CD4-positive, alpha-beta T cell treated with Interleukin-4 for 4 hours (primary cell): ENCODE measurements at regions not wholly inside any gene's neighbourhood (a gene's known extent, or its start where the extent isn't known, plus 50 kb on each side); places are given as distances from the start of the nearest gene placed in this dataset.
"Not testable (repeated sequence)": the region's sequence is repeated elsewhere in the genome, so short reads cannot be mapped to it uniquely, and the experiment has no call there.

Experiments used
- DNase-seq: peaks from one replicate; pipeline ENCODE4 v3.0.0-alpha.2; 2020

GRCh38 chr12:18008642-18009041, 81.4 kb downstream of the RERGL start:
- no peak for DNase-seq

- DNase-seq: no peak
Measured at GRCh38 chr12:17999174-17999801, 90.7 kb downstream of the RERGL start.

DNA sequence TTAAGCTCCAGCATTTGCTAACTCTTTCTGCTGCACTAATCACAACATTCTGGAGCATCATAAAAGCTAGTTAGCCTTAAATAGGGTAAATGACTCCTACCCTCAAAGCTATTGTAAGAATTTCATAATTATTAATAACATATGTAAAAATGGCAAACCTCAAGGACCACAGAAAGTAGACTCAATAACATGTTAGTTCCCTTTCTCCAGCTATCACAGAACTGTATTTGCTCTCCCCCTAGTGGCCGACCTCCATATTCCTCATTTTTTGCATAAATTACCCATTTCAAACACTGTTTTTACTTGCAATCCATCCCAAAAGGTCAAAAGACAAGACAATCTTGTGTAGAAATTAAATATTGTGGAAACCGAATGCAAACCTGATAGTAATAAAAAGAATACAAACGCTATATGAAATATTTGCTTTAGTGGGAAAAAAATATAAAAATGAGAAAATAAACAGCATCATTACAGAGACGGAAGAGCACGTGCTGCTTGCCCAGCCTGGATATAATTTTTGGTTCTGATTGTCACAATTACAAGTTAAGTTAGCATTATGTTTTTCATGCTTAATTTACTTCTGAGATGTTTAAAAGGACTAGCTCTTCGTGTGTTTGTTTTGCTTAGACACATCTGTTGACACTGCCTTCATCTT, 97.9 kb downstream of the RERGL start:
- DNase-seq: peak; percentile 1

DNA sequence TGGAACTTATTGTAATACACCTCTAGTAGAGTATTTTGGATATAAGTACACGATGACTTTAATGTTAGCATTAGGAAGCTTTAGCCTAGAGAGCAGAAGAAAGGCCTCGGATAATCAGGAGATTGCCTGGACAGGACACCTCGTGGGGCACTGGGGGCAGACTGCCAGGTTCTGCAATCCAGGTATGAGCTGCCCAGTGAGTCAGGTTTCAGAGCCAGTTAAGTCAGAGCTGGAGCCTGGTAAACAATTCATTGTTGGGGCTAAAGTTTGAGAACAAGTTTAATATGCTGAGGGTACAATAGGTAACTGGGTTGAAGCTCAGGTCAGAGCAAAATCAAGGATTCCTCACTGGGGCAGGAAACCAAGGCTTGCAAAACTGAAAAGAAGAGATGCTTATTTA, 107.4 kb downstream of the RERGL start:
- DNase-seq: no peak

DNA sequence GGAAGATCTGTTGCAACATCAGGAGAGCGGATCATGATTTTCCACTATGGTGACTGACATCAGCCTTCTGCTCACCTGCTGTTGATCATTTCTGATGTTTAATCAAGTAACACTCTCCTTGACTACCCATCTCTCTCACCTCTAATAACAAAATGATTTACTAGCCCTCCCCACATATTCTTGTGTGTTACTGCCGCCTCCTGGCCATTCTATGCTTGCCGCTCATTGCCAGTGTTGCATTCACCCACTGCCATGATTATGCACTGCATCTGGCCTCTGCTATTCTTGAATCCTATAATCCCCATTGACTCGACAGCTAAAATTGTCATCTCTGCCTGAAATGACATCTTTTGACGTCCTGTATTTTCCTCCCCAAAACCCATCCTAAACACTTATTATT, 113.8 kb downstream of the RERGL start:
- no peak for DNase-seq

GRCh38 chr12:17975763-17976162, 114.2 kb downstream of the RERGL start:
- DNase-seq: no peak

GRCh38 chr12:17975239-17975638, 114.8 kb downstream of the RERGL start:
- DNase-seq: no peak

DNA sequence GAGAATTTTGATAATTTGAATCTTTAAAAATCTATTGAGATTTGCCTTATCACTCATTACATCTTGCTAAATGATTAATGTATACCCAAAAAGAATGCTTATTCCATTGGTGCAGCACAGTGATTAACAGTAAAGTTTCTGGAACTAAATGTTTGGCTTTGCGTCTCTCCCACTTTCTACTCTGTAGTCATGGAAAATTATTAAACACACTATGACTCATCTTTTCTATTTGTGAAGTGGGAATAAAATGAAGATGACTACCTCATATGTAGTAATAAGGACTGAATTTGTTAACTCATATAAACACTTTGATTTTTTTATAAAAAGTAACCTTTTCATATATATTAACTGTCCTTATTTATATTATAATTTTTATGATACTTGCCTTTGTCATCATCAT, 118.1 kb downstream of the RERGL start:
- no peak for DNase-seq

GRCh38 chr12:17954788-17955187, 135.2 kb downstream of the RERGL start:
- no peak for DNase-seq

GRCh38 chr12:17950898-17951297, 139.1 kb downstream of the RERGL start:
- DNase-seq: no peak

DNA sequence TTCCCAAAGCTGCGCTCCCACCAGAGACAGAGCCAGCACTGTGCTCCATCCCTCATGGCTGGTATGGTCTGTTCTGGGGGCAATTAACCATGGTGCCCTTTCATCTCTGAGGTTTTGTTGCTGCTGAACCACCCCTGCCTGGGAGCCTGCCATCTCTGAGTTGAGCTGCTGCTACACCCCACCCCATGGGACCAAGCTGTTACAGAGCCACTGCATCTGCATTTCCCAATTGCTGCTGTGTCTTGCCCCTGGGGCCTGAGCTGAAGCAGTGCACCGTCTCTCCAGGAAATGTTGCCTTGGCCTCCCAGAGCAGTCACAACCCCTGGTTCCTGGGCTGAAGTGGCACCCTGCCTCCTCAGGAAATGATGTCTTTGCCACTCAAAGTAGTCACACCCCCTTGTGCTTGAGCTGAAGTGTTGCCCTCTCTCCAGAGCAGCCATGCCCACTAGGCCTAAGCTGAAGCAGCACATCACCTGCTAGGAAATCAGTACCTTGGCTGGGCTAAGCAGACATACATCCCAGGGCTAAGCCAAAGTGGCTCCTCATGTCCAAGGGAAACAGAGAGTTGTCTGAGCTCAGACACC, 140.3 kb downstream of the RERGL start:
- DNase-seq: no peak

- no peak for DNase-seq
Measured at GRCh38 chr12:17928708-17929366, 161.2 kb downstream of the RERGL start.

GRCh38 chr12:17918013-17918412, 172.0 kb downstream of the RERGL start:
- DNase-seq: no peak

DNA sequence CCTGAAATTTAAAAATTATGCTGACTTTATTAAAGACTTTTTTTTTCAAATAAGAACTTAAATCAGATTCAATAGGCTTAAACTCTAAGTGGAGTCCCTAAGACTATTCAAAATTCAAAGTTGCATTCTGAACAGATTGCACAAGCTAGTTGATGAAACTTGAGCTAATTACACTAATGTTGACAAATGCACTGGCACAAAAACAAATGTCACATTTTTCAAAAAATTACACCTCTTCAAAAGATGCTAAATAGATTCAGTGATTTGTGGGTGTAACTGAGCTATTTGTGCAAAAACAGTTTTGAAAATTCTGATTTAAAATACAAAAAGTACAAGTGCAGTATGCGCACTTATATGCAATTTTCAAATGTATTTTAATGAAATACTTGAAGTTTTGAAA, 205.4 kb downstream of the RERGL start:
- no peak for DNase-seq

DNA sequence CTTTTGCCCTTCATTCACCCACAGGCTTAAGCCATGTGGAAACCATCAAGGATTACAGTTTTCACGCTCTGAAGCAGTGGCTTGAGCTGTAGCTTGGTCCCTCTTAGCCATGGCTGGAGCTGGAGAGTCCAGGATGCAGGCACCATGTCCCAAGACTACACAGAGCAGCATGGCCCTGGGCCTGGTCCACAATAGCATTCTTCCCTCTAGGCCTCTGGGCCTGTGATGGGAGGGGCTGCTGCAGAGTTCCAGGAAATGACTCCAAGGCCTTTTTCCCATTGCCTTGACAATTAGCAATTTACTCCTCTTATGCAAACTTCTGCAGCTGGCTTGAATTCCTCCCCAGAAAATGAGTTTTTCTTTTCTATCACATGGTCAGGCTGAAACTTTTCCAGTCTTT, 211.3 kb downstream of the RERGL start:
- DNase-seq: no peak

DNA sequence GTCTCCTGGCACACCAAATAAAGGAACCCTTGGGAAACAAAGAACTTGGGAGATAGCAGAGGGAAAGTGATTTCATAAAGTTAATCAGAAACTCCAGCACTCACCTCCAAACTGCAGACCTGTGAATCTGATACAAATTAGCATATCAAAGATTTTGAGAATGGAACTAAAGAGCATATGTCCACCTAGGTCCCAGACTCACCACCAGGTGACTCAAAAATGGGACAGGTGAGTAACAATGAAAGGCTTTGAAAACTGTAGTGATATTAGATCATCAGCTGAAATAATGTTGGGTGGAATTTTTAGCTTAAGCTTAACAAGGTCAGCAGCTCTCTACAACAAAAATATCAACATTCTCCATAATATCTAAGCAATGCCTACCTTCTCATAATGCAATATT, 214.8 kb downstream of the RERGL start:
- DNase-seq: no peak

DNA sequence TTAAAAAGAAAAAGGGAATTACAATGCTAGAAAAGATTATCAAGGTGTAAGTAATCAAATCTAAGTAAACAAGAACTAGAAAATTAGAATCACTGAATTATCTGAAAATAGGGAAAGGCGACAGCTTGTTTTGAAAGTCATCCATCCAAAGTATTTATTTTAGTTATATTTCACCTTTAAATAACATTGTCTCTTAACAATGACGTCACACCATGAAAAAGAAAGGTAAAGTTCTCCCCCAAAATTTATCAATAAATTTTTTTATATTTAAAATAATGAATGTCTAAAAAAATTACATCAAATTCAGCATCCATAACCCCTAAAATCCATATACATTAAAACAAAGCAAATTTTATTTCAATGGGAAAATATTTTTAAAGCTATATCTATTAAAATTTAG, 223.2 kb downstream of the RERGL start:
- no peak for DNase-seq

GRCh38 chr12:17855548-17855947, 234.4 kb downstream of the RERGL start:
- not testable (repeated sequence) for DNase-seq

DNA sequence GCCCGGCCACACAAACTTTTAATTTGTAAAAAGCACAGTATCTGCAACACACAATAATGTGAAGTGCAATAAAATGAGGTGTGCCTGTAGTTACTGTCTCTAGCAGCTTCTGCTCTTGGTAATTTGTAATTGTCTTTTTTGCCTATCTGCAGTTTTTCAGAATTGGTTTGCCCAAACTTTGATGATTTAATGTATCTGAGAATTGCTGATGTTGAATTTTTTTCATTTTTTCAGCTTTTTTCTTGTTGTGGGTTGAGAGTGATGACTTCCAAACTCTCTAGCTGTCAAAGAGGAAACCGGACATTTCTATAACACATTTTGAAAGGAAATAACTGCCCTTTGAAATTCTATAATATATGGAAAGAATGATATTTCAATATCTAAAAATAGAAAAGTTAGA, 236.9 kb downstream of the RERGL start:
- no peak for DNase-seq

DNA sequence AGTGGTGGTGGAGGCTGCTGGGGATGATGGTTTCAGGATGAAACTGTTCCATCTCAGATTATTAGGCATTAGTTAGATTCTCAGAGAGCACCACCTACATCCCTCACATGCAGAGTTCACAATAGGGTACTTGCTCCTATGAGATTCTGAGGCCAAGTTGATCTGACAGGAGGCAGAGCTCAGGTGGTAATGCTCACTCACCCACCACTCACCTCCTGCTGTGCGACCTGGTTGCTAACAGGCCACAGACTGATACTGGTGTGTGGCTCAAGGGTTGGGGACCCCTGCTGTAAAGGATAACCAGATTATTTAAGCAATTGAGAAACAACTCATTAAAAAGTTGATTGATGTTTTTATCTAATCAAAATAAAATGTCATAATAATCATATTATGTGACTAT, 248.5 kb downstream of the RERGL start:
- DNase-seq: no peak

GRCh38 chr12:17829813-17830212, 260.2 kb downstream of the RERGL start:
- no peak for DNase-seq

GRCh38 chr12:17818931-17819330, 271.1 kb downstream of the RERGL start:
- no peak for DNase-seq

- DNase-seq: no peak
Measured at GRCh38 chr12:17810399-17810798, 279.6 kb downstream of the RERGL start.

- no peak for DNase-seq
Measured at GRCh38 chr12:17809206-17809605, 280.8 kb downstream of the RERGL start.
